SK-N-SH treated with all-trans-retinoic acid at 6 μM for 48 hours (cell line): ENCODE measurements at regions not wholly inside any gene's neighbourhood (a gene's known extent, or its start where the extent isn't known, plus 50 kb on each side); places are given as distances from the start of the nearest gene placed in this dataset.

ENCODE experiments used
- ATAC-seq: fragments of 200-7000 bp; cut with Tn5 transposase; 3 replicates; pipeline ENCODE4 v1.9.1; 2020; ENCODE audit warnings: mild to moderate bottlenecking, moderate library complexity
- ARNTL ChIP-seq: fragments of 450-650 bp; formaldehyde crosslinking; IDR thresholded peaks from 2 replicates; pipeline ENCODE4 v1.5.0; 2020; ENCODE audit warnings: low read depth, mild to moderate bottlenecking, moderate library complexity, borderline replicate concordance
- BACH2 ChIP-seq: fragments of 250-450 bp; sonication (Bioruptor Pico); IDR thresholded peaks from 2 replicates; pipeline ENCODE4 v1.9.0; 2021; ENCODE audit warnings: mild to moderate bottlenecking, borderline replicate concordance
- CSDC2 ChIP-seq: fragments of 250-450 bp; sonication (Bioruptor Pico); IDR thresholded peaks from 2 replicates; pipeline ENCODE4 v1.5.0; 2020; ENCODE audit warnings: mild to moderate bottlenecking, moderate library complexity
- ESRRG ChIP-seq: fragments of 250-450 bp; sonication (Bioruptor Pico); IDR thresholded peaks from 2 replicates; pipeline ENCODE4 v1.6.1; 2021; ENCODE audit warnings: mild to moderate bottlenecking
- GLIS3 ChIP-seq: fragments of 250-450 bp; sonication (Bioruptor Pico); IDR thresholded peaks from 2 replicates; pipeline ENCODE4 v1.5.0; 2020; ENCODE audit warnings: mild to moderate bottlenecking, moderate library complexity
- ISL1 ChIP-seq: fragments of 250-450 bp; sonication (Bioruptor Pico); IDR thresholded peaks from 2 replicates; pipeline ENCODE4 v2.1.2; 2022; ENCODE audit warnings: mild to moderate bottlenecking, moderate library complexity
- OSR1 ChIP-seq: fragments of 250-450 bp; sonication (Bioruptor Pico); IDR thresholded peaks from 2 replicates; pipeline ENCODE4 v1.8.0; 2022; ENCODE audit warnings: moderate library complexity, mild to moderate bottlenecking, inconsistent platforms
- RARB ChIP-seq: fragments of 250-450 bp; sonication (Bioruptor Pico); IDR thresholded peaks from 2 replicates; pipeline ENCODE4 v1.8.0; 2021; ENCODE audit warnings: mild to moderate bottlenecking, moderate library complexity
- SNAI2 ChIP-seq: fragments of 250-450 bp; sonication (Bioruptor Pico); IDR thresholded peaks from 2 replicates; pipeline ENCODE4 v1.5.0; 2020; ENCODE audit warnings: mild to moderate bottlenecking, moderate library complexity
- TCF4 ChIP-seq: fragments of 250-450 bp; sonication (Bioruptor Pico); IDR thresholded peaks from 2 replicates; pipeline ENCODE4 v1.8.0; 2021; ENCODE audit warnings: mild to moderate bottlenecking, moderate library complexity, borderline replicate concordance
- TOX ChIP-seq: fragments of 250-450 bp; sonication (Bioruptor Pico); IDR thresholded peaks from 2 replicates; pipeline ENCODE4 v1.8.0; 2021; ENCODE audit warnings: mild to moderate bottlenecking, moderate library complexity, borderline replicate concordance
- ZC3H10 ChIP-seq: fragments of 250-450 bp; sonication (Bioruptor Pico); IDR thresholded peaks from 2 replicates; pipeline ENCODE4 v1.5.1; 2021; ENCODE audit warnings: mild to moderate bottlenecking, moderate library complexity
- ZFP3 ChIP-seq: fragments of 250-450 bp; sonication (Bioruptor Pico); IDR thresholded peaks from 2 replicates; pipeline ENCODE4 v1.5.0; 2020; ENCODE audit warnings: mild to moderate bottlenecking, moderate library complexity
- ZFP30 ChIP-seq: fragments of 450-650 bp; formaldehyde crosslinking; IDR thresholded peaks from 2 replicates; pipeline ENCODE4 v1.5.0; 2022; ENCODE audit warnings: mild to moderate bottlenecking, moderate library complexity
- ZNF565 ChIP-seq: fragments of 450-650 bp; formaldehyde crosslinking; conservative IDR thresholded peaks from 2 replicates; pipeline ENCODE4 v1.5.0; 2020; ENCODE audit warnings: low read depth, mild to moderate bottlenecking, moderate library complexity
- ZNF70 ChIP-seq: fragments of 450-650 bp; formaldehyde crosslinking; IDR thresholded peaks from 2 replicates; pipeline ENCODE4 v1.5.0; 2020; ENCODE audit warnings: mild to moderate bottlenecking, moderate library complexity
- ZNF8 ChIP-seq: fragments of 450-650 bp; formaldehyde crosslinking; IDR thresholded peaks from 2 replicates; pipeline ENCODE4 v1.5.0; 2020; ENCODE audit warnings: mild to moderate bottlenecking, moderate library complexity
- TF ChIP-seq, protein P1 (sequence below): fragments of 250-450 bp; sonication (Bioruptor Pico); IDR thresholded peaks from 2 replicates; pipeline ENCODE4 v1.5.1; 2020; ENCODE audit warnings: low read depth, mild to moderate bottlenecking, moderate library complexity
- TF ChIP-seq, protein P2 (sequence below): fragments of 250-450 bp; sonication (Bioruptor Pico); IDR thresholded peaks from 2 replicates; pipeline ENCODE4 v1.5.0; 2020; ENCODE audit warnings: mild to moderate bottlenecking, moderate library complexity
- TF ChIP-seq, protein P3 (sequence below): fragments of 250-450 bp; sonication (Bioruptor Pico); IDR thresholded peaks from 2 replicates; pipeline ENCODE4 v1.5.1; 2021; ENCODE audit warnings: mild to moderate bottlenecking, moderate library complexity
- TF ChIP-seq, protein P4 (sequence below): fragments of 250-450 bp; sonication (Bioruptor Pico); IDR thresholded peaks from 2 replicates; pipeline ENCODE4 v1.8.0; 2021; ENCODE audit warnings: low read depth, mild to moderate bottlenecking, moderate library complexity, borderline replicate concordance
- TF ChIP-seq, protein P5 (sequence below): fragments of 250-450 bp; sonication (Bioruptor Pico); IDR thresholded peaks from 2 replicates; pipeline ENCODE4 v1.8.0; 2020; ENCODE audit warnings: mild to moderate bottlenecking, moderate library complexity, borderline replicate concordance

DNA sequence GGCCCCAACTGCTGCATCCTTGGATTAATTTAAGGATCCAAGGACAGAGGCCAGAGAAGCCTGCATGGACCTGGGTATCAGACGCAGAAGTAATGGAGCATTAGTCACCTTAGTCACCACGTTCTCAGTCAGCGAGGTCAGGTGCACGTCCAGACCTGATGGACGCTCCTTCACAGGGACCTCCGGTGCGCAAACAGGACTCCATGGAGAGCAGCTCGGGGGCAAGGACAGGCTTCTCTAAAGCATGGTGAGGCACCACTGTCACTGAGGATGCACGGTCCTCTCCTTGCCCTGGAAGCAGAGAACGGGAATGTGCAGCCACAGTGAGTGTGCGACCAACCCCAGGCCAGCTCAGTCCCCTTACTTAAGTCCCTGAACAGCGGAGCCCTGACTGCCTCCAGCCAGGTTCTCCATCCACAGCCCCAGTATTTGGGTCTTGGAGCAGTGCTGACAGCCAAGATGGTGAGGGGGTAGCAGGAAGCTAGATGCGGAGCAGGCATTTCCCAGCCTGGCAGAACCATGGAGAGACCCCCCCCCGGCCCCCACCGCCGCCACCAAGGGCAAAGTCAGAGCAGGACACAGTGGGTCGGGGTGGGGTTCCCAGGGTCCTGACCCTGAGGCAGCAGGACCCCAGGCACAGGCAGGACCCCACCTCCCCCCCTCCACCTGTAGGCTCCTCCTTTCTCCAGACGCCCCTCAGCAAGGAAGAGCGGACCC lies 253.4 kb upstream of the SFSWAP start:
- no peak for ATAC-seq
- no peak for TF ChIP-seq BACH2 (CRISPR knock-in tag)
- no peak for TF ChIP-seq RARB (CRISPR knock-in tag)
- TF ChIP-seq CSDC2 (CRISPR knock-in tag), result no peak
- TF ChIP-seq ESRRG, result no peak
- TF ChIP-seq, protein P1, sequence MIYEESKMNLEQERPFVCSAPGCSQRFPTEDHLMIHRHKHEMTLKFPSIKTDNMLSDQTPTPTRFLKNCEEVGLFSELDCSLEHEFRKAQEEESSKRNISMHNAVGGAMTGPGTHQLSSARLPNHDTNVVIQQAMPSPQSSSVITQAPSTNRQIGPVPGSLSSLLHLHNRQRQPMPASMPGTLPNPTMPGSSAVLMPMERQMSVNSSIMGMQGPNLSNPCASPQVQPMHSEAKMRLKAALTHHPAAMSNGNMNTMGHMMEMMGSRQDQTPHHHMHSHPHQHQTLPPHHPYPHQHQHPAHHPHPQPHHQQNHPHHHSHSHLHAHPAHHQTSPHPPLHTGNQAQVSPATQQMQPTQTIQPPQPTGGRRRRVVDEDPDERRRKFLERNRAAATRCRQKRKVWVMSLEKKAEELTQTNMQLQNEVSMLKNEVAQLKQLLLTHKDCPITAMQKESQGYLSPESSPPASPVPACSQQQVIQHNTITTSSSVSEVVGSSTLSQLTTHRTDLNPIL (CRISPR knock-in tag), result no peak
- TF ChIP-seq, all 23 proteins: peak for 0

DNA sequence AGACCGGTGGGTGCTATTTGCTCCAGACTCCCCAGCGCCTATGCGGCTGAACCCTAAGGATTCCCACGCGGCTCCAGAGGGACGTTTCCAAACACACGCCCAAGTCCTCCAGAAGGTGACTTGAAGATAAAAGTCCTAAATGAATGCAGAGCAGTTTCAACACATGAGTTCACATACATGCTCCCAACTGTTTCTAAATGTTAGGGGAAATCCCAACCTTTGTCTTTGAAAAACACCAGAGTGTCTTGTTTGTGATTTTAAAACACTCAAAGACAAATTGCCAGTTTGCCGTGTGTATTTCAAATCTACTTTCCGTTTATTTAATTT lies 252.9 kb upstream of the SFSWAP start:
- ATAC-seq, result no peak
- TF ChIP-seq TOX (CRISPR knock-in tag) (no peak), ZNF565 (CRISPR knock-in tag) (no peak), BACH2 (CRISPR knock-in tag) (no peak), OSR1 (CRISPR knock-in tag) (no peak), ZFP30 (CRISPR knock-in tag) (no peak), GLIS3 (CRISPR knock-in tag) (no peak), ARNTL (no peak), ZNF70 (CRISPR knock-in tag) (no peak), ZNF8 (CRISPR knock-in tag) (no peak), TCF4 (no peak), ZC3H10 (no peak), ZFP3 (CRISPR knock-in tag) (no peak), RARB (CRISPR knock-in tag) (no peak), ISL1 (CRISPR knock-in tag) (no peak), ESRRG (no peak), CSDC2 (CRISPR knock-in tag) (no peak)
- TF ChIP-seq, protein P1 (CRISPR knock-in tag), result no peak
- TF ChIP-seq, protein P2, sequence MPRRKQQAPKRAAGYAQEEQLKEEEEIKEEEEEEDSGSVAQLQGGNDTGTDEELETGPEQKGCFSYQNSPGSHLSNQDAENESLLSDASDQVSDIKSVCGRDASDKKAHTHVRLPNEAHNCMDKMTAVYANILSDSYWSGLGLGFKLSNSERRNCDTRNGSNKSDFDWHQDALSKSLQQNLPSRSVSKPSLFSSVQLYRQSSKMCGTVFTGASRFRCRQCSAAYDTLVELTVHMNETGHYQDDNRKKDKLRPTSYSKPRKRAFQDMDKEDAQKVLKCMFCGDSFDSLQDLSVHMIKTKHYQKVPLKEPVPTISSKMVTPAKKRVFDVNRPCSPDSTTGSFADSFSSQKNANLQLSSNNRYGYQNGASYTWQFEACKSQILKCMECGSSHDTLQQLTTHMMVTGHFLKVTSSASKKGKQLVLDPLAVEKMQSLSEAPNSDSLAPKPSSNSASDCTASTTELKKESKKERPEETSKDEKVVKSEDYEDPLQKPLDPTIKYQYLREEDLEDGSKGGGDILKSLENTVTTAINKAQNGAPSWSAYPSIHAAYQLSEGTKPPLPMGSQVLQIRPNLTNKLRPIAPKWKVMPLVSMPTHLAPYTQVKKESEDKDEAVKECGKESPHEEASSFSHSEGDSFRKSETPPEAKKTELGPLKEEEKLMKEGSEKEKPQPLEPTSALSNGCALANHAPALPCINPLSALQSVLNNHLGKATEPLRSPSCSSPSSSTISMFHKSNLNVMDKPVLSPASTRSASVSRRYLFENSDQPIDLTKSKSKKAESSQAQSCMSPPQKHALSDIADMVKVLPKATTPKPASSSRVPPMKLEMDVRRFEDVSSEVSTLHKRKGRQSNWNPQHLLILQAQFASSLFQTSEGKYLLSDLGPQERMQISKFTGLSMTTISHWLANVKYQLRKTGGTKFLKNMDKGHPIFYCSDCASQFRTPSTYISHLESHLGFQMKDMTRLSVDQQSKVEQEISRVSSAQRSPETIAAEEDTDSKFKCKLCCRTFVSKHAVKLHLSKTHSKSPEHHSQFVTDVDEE, result no peak
- TF ChIP-seq, protein P3, sequence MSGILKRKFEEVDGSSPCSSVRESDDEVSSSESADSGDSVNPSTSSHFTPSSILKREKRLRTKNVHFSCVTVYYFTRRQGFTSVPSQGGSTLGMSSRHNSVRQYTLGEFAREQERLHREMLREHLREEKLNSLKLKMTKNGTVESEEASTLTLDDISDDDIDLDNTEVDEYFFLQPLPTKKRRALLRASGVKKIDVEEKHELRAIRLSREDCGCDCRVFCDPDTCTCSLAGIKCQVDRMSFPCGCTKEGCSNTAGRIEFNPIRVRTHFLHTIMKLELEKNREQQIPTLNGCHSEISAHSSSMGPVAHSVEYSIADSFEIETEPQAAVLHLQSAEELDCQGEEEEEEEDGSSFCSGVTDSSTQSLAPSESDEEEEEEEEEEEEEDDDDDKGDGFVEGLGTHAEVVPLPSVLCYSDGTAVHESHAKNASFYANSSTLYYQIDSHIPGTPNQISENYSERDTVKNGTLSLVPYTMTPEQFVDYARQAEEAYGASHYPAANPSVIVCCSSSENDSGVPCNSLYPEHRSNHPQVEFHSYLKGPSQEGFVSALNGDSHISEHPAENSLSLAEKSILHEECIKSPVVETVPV (CRISPR knock-in tag), result no peak
- TF ChIP-seq, protein P4, sequence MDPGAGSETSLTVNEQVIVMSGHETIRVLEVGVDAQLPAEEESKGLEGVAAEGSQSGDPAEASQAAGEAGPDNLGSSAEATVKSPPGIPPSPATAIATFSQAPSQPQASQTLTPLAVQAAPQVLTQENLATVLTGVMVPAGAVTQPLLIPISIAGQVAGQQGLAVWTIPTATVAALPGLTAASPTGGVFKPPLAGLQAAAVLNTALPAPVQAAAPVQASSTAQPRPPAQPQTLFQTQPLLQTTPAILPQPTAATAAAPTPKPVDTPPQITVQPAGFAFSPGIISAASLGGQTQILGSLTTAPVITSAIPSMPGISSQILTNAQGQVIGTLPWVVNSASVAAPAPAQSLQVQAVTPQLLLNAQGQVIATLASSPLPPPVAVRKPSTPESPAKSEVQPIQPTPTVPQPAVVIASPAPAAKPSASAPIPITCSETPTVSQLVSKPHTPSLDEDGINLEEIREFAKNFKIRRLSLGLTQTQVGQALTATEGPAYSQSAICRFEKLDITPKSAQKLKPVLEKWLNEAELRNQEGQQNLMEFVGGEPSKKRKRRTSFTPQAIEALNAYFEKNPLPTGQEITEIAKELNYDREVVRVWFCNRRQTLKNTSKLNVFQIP (CRISPR knock-in tag), result no peak

DNA sequence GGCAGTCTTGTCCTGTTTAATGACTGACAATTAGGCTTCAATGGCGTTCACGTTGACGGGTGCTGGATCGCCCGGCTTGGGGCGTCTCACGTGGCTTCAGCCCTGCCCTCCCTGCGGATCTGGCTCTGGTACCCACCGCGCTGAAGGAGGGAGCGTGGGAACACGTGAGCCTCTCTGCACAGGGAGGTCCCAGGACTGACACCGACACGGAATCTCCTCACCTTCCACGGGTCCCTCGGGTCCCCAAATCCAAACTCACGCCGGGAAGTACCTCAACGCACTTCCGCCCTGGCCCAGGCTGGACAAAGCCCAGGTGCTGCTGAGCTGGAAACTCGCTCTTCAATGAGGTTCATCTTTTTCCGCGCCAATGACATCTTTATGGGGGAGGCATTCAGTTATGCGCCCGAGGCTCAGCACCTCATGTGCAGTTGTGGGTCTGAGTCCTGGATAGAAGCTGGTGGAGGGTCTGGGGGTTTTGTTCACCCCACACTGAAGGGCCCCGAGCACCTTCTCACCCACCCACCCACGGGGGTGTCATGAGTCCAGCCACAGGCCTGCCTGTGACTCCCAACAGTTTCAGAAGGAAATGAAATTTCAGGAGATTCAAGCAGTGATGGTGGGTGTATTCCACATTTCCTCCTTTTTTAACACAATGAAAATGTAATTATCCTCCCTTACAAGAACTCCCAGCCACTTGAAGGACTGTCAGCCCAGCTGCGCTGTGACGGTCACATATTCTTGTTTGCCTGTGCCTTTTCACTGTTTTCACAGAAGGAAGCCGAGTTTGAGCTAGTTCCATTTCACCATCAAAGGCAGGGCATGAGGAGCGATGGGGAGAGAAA lies 251.7 kb upstream of the SFSWAP start:
- no peak for ATAC-seq
- TF ChIP-seq ZFP3 (CRISPR knock-in tag) (no peak), GLIS3 (CRISPR knock-in tag) (no peak), BACH2 (CRISPR knock-in tag) (no peak), ZNF565 (CRISPR knock-in tag) (no peak), TOX (CRISPR knock-in tag) (no peak), RARB (CRISPR knock-in tag) (no peak), ARNTL (no peak), ZNF8 (CRISPR knock-in tag) (no peak), ZFP30 (CRISPR knock-in tag) (no peak), ESRRG (no peak), SNAI2 (CRISPR knock-in tag) (no peak), ISL1 (CRISPR knock-in tag) (no peak), OSR1 (CRISPR knock-in tag) (no peak)
- TF ChIP-seq, protein P5, sequence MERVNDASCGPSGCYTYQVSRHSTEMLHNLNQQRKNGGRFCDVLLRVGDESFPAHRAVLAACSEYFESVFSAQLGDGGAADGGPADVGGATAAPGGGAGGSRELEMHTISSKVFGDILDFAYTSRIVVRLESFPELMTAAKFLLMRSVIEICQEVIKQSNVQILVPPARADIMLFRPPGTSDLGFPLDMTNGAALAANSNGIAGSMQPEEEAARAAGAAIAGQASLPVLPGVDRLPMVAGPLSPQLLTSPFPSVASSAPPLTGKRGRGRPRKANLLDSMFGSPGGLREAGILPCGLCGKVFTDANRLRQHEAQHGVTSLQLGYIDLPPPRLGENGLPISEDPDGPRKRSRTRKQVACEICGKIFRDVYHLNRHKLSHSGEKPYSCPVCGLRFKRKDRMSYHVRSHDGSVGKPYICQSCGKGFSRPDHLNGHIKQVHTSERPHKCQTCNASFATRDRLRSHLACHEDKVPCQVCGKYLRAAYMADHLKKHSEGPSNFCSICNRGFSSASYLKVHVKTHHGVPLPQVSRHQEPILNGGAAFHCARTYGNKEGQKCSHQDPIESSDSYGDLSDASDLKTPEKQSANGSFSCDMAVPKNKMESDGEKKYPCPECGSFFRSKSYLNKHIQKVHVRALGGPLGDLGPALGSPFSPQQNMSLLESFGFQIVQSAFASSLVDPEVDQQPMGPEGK (CRISPR knock-in tag), result no peak
- TF ChIP-seq, protein P1 (CRISPR knock-in tag), result no peak
